ENCODE measurements at regions not wholly inside any gene's neighbourhood (a gene's known extent, or its start where the extent isn't known, plus 50 kb on each side); places are given as distances from the start of the nearest gene placed in this dataset.
"Not testable (repeated sequence)": the region's sequence is repeated elsewhere in the genome, so short reads cannot be mapped to it uniquely, and the experiment has no call there.

DNA sequence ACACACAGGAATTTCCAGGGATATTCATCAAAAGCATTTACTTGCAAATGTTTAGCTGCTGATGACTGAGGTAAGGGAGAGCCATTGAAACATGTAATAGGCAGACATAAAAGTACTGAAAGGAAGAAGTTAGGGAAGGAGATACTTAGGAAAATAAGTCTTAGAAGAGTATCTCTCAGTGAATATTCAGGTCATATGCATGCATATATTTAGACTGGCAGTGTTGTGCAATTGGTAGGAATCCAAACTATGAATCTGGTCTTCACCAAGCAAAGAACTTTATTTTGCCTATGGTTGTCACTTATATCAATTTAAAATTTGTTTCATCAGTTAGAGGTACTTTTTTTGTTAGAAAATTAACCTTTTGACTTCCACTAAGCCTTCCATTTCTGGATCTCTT is 1490.7 kb downstream of the SUCLG1 start:
- DNase-seq (ENCODE audit: low read depth), result no peak

DNA sequence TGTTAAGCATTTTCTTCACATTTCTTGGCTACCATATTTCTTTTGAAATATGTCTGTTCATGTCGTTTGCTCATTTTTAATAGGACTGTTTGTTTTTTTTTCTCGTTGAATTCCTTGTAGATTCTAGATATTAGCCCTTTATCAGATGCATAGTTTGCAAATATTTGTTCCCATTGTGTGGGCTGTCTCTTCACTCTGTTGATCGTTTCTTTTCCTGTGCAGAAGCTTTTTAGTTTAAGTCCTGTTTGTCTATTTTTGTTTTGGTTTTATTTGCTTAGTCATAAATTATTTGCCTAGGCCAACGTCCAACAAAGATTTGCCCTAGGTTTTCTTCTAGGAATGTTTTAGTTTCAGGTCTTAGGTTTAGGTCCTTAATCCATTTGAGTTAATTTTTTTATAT is 1494.7 kb downstream of the SUCLG1 start:
- DNase-seq (ENCODE audit: low read depth), result no peak

DNA sequence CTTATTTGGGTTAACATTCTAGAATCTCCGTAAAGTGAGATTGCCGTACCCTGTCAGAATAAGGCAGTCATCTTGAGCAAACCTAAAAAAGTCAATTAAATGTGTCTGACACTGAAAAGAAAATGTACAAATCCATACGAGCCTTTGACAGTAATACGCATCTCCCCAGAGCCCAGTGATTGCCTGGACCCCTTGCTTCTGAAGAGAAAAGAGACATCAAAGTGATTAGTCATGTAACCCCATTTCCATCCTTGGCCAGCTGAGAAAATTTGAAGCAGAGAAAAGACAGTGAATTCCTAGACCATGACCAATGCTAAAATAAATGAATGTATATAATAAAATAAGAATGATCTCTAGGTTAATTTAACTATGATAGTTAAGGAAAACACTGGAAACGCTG is 1499.4 kb downstream of the SUCLG1 start:
- DNase-seq (ENCODE audit: low read depth), result no peak

DNA sequence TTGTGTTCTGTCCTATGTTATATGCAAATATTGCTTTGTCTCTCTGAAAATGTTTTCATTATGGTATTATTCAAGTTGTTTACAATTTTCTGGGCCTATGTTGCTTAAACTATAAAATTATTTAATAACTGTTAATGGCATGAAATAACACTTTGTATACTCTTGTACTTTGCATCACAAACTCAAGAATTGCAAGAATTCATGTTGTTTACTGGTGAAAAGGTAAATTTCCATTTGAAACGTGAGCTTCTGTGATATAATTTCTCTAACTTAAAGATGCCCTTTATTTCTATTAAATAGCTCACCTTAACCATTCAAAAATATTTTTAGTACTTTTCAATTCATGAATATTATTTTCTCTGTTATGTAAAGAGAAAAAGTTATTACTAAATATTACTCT is 1504.2 kb downstream of the SUCLG1 start:
- no peak for DNase-seq (ENCODE audit: low read depth)

DNA sequence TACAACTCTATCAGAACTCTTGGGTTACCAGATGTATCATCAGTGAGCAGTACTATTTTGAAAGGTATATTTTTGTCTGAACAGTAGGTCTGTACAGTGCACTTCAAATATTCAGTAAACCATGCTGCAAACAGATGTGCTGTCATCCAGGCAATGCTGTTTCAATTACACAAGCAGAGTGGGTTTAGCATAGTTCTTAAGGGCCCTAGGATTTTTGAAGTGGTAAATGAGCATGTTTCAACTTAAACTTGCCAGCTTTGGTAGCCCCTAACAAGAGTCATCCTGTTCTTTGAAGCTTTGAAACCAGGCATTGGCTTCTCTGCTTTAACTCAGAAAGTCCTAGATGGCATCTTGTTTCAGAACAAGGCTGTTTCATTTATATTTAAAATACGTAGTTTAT is 1519.9 kb downstream of the SUCLG1 start:
- no peak for DNase-seq (ENCODE audit: low read depth)

DNA sequence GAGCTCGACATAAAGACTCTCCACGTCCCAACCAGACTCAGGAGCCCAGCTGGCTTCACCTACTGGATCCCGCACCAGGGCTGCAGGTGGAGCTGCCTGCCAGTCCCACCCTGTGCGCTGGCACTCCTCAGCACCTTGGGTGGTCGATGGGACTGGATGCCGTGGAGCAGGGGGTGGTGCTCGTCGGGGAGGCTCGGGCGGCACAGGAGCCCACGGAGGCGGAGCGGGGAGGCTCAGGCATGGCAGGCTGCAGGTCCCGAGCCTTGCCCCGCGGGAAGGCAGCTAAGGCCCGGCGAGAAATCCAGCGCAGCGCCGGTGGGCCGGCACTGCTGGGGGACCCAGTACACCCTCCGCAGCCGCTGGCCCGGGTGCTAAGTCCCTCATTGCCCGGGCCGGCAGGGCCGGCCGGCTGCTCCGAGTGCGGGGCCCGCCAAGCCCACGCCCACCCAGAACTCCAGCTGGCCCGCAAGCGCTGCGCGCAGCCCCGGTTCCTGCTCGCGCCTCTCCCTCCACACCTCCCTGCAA is 1520.7 kb downstream of the SUCLG1 start:
- not testable (repeated sequence) for DNase-seq (ENCODE audit: low read depth)

DNA sequence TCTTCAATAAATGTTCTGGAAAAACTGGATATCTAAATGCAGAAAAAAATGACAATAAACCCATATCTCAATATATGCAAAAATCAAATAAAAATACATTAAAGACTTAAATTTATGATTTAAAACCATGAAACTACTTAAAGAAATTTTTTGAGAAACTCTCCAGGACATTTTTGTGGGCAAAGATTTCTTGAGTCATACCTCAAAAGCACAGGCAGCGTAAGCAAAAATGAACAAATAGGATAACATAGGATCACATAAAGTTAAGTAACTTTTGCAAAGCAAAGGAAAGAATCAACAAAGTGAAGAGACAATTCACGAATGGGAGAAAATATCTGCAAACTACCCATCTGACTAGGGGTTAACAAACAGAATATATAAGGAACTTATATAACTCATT is 1545.5 kb downstream of the SUCLG1 start:
- DNase-seq (ENCODE audit: low read depth), result no peak

DNA sequence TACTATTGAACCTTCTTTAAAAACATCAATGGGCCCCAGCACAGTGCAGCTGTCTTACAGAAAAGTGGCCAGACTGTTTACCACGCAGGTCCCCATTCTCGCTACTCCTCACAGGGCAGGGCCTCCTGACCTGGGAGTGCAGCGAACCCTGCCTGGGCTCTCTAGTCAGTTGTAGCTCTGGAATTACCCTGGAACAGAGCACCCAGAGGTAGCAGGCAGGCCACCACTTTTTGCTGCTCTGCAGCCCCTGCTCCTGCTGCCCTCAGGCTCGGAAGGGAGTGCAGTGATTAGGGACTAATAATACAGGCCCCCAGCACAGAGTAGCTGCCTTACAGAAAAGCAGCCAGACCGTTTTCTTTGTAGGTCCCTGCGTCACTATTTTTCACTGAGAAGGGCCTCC is 1563.0 kb downstream of the SUCLG1 start:
- DNase-seq (ENCODE audit: low read depth), result no peak

DNA sequence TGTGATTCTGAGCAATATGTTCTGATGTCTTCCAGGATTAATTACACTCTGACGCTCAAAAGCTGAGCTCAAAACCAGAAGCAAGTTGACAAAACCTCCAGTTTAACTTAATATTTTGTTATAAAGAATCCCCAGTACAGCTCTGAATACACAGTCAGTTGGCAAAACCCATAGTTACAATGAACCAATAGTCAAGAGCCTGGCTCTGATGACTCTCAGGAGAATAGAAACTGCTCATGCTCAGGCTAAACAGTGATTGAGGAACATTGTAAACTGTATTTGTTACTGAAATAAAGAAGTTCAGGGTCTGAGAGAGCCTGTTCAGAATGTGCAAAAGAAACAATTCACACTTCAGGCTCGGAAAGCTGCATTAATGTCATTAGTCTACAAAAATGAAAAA is 1565.9 kb downstream of the SUCLG1 start:
- no peak for DNase-seq (ENCODE audit: low read depth)

DNA sequence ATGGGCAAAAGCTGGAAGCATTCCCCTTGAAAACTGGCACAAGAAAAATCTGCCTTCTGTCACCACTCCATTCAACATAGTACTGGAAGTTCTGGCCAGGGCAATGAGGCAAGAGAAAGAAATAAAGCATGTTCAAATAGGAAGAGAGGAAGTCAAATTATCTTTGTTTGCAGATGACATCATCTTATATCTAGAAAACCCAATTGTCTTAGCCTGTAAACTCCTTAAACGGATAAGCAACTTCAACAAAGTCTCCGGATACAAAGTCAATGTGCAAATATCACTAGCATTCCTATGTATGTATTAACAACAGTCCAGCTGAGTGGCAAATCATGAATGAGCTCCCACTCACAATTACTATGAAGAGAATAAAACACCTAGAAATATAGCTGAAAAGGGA is 1579.3 kb downstream of the SUCLG1 start:
- no peak for DNase-seq (ENCODE audit: low read depth)

DNA sequence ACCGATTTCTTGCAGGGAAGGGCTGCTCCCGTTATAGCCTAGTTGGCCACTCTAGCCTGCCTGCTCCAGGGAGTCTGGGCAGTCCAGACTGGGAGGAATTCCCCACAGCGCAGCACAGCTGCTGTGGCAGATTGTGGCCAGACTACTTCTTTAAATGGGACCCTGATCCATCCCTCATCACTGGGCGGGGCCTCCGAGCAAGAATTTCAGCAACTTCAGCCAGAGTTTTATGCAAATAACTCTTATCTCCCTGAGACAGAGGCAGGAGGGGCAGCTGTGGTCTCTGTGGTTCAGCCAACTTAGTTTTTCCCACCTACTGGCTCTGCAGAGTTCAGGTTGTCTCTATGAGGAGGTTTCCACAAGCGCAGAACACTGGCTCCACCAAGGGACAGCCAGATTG is 1583.2 kb downstream of the SUCLG1 start:
- DNase-seq (ENCODE audit: low read depth), result no peak

DNA sequence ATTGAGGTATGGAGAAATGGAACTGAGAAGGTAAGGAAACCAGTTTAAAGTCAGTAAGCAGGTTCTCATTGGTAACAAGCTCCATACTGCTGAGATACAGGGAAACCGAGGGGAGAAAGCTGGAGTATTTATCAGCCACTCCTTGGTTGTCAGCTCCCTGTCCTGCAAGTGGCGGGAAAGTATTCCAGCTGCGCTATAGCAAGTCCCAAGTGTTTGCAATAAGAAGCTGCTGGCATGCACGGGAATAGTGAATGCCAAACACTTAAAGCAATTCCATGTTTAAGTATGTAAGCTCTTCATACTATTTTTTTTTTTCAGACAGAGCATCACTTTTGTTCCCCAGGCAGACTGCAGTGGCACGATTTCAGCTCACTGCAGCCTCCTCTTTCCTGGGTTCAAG is 1601.1 kb downstream of the SUCLG1 start:
- no peak for DNase-seq (ENCODE audit: low read depth)

DNA sequence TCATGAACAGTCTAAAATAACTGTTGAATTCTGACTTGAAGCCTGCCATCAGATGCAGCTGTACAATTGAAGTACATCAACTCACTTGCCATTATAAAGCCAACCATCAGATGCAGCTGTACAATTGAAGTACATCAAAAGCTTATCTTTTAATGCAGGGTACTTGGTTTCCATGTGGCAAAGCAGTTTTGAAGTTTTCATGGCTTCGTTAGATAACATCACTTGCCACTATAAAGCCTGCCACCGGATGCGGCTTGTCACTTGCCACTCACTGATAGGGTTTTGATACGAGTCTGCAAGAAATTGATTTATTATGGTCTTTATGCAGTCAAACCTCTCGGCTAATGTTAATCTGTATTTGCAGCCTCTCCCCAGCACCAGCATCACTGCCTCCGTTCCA is 1605.8 kb downstream of the SUCLG1 start:
- no peak for DNase-seq (ENCODE audit: low read depth)

DNA sequence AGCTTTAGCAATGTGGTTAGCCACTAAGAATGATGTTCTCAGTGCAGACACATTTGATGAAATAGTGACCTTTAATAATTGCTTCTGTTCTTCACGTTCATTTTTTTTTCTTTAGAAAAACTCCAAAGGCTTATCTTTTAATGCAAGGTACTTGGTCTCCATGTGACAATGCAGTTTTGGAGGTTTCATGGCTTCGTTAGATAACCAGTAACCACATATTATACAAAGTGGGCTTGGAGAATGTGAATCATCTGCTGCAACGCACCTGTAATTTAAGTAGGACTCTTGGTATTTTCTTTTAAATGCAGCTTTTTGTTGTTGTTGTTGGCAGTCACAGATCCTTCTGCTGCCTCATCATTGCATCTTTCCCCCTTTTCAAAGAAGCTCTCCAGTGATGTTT is 1606.3 kb downstream of the SUCLG1 start:
- no peak for DNase-seq (ENCODE audit: low read depth)

DNA sequence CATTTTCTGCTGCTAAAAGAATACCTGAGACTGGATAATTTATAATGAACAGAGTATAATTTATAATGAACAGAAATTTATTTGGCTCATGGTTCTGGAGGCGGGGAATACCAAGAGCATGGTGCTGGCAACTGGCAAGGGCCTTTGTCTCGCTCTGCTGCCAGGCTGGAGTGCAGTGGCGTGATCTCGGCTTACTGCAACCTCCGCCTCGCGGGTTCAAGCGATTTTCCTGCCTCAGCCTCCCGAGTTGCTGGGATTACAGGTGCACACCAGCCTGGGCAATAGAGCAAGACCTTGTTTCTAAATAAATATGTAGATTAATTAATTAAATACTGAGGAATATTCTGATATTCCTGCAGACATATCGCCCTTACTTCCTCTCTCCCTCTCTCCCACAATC is 1610.8 kb downstream of the SUCLG1 start:
- DNase-seq (ENCODE audit: low read depth), result no peak

DNA sequence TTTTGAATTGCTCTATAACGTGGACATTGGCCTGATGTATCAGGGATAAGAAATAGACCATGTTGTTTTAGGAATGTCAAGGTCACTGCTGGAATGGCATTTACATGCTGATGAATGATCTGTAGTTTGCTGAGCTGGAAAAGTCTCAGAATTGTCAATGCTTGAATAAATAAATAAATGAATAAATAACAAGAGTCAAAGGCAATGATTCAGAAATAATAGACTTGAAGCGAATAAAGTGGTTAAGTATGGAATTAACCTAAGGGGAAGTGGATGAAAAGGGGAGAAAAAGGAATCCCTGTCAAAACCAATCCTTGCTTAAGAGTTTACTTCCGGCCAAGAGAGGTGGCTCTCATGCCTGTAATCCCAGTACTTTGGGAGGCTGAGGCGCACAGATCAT is 1620.0 kb downstream of the SUCLG1 start:
- DNase-seq (ENCODE audit: low read depth), result no peak

DNA sequence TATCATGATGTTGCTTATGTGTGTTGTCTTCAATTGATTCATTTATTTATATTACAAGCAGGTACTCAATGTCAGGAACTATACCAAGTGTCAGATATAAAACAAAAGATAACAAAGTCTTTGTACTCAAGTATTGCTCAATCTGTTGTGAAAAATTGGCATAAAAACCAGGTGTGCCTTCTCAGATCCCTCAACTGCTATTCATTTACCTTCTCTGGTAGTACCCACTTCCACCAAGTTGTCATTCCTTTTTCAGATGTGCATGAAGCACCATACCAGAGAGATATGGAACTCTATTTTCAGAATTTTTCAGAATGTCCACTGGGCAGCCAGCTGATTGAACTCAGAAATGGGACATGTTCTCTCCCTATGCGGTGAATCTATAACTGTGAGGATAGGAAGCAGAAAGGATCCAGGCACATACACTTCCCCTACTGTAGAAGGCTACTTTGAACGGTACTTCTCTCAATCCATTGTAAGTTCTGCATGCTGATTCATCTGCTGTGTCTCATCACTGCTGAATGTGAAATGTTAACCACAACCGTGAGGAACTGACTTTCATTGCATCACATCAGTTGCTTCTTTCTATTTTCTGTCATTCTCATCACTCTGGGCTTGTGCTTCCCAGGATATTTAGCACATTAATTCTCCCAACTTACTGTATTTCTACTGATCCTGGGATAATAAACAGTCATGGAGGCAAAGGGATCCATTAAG is 1621.3 kb downstream of the SUCLG1 start:
- no peak for DNase-seq (ENCODE audit: low read depth)

DNA sequence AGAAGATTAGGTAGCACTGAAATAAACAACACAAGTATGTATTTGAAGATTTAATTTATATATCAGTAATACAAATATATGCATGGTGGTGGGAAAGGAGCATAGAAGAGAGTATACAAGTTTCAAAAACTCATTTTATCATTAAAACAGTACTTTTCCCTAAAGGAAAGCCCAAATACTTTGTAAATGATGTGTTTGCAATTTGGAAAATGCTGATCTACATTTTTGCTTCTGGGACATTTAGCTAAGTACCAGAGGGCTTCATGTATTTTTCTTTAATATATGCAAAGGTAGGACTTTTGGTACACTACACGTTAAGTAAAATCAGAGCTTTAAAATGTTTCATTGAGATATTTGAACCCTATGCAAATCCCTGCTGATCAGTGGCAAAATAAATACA is 1624.2 kb downstream of the SUCLG1 start:
- DNase-seq (ENCODE audit: low read depth), result no peak

DNA sequence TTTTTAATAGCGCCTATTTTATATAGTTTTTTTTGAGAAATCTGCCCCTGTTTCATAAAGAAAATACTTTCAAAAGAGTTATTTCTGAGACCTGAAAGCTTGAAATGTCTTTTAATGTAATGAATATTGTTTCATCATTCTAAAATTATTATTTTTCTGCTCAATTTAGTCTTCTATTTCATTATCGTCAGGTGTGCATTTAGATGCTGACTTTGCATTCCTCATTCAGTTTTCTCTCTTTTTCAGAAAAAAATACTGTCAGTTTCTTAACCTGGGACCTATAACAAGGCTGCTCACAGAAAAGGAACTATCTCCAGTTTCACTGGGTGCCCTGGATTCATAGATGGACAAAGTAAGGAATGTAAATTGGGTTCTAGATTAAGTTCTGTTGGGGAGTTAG is 1631.7 kb downstream of the SUCLG1 start:
- DNase-seq (ENCODE audit: low read depth), result no peak

DNA sequence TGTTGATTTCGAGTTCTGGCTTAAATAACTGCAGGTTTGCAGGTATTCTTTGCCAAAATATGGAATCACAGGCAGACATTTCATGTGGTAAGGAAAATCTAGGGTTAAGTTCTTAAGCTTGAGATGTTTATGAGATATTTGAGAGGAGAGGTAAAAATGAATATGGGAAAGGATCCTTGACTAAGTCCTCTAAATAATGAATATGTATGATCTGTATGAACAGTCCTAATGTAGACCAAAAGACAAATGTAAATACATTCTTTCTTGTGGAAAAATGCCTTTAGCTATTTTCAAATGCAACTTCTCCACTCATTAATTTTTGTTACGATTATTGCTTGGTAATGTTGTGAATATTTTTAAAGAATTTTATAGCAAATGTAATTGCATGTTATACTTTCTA is 1632.6 kb downstream of the SUCLG1 start:
- DNase-seq (ENCODE audit: low read depth), result no peak

DNA sequence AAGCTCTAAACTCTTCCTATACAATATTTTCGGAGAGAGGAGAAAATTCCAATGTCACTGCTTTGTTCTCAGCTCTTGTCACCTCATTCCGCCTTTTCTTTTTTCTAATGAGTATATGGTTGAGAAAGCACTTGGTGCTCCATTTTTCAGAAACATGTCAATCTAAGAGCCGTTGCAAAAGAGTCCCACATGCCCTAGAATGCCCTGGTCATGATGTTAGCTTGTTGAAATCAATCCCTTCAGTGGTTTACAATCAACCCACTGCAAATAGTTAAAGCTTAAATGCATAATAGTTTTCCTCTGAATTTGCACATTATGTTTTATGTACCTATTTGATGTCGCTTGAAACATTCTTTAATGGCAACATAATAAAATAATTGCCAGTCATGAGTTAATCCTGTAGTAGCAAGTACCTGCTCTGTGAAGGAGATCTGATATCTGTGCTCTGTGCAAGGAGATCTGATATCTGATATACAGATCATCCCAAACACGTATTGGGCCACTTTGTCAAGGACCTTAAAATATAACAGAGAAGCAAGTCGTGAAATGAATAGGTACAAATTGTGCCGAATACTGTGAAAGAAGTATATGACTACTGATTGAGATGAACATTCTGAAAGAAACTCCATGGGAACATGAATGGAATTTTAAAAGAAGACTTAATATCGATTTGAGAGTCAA is 1633.5 kb downstream of the SUCLG1 start:
- no peak for DNase-seq (ENCODE audit: low read depth)

DNA sequence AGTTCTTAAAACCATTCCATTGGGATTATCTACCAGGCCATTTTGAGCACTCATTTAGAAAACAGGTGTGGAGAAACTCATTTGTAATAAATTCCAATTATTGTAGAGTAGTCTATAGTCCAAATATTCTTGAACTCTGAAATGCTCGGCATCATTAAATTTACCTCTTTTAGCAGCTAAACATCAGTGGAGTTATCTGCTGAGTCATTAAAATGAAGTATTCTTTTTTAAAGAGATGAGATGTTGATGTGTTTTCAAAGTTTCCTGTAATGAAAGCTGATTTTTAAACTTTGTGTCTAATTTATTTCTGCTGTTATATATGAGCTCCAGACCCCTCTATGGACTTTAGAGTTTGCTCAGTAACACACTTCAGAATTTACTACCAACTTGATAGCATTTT is 1635.2 kb downstream of the SUCLG1 start:
- DNase-seq (ENCODE audit: low read depth), result no peak

DNA sequence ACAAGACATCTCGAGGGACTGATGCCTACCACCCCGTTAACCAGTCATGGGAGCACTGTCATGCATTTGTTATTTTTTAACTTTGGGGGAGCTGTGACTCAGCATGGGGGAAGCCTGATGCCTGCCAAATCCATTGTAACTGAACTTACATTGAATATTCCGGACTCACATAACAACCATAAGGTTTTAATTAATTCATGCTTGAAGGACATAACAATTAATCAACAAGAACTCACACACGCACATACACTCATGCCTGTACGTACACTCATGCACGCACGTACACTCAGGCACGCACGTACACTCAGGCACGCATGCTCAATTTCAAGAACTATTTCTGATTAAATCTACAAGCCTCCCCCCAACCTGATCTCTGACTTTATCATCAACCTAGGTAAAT is 1639.1 kb downstream of the SUCLG1 start:
- DNase-seq (ENCODE audit: low read depth), result no peak

DNA sequence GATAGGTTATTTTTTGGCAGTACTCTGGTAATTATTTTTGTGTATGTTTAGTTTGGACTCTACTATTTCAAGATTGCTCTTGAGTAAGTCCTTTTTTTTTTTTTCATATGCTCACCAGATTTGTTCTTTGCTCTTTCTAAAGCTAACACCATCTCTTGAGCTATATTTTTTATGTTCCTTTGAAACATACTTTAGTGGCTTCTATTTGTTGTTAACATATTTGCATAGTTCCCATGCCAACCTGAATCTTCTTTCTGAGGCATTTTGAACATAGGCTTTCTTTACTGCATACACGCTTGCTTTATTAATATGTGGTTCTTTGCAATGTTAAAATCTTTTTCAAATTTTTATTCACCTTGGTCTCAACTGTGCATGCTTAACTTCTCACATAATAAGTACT is 1644.9 kb downstream of the SUCLG1 start:
- DNase-seq (ENCODE audit: low read depth), result no peak

All from T follicular helper cell (primary cell).